M059J (cell line): ENCODE measurements at regions not wholly inside any gene's neighbourhood (a gene's known extent, or its start where the extent isn't known, plus 50 kb on each side); places are given as distances from the start of the nearest gene placed in this dataset.
A peak's percentile ranks its signal among the peaks of the same experiment; 100 is the strongest.

Experiments
- DNase-seq: peaks from one replicate; pipeline ENCODE4 v3.0.0-alpha.2; 2012; ENCODE audit warnings: low read depth

GRCh38 chr12:115137812-115138521 lies 454.0 kb upstream of the TBX3 start:
- no peak for DNase-seq

- DNase-seq, result peak; percentile 92
These were observed 451.8 kb upstream of the TBX3 start for GRCh38 chr12:115135800-115136211.

- no peak for DNase-seq
These were observed 450.3 kb upstream of the TBX3 start for GRCh38 chr12:115134298-115134697.

- peak; percentile 57 for DNase-seq
These were observed 448.9 kb upstream of the TBX3 start for GRCh38 chr12:115132905-115133304.

GRCh38 chr12:115132145-115132544 lies 448.2 kb upstream of the TBX3 start:
- peak; percentile 96 for DNase-seq

GRCh38 chr12:115129727-115130126 lies 445.8 kb upstream of the TBX3 start:
- no peak for DNase-seq

GRCh38 chr12:115121053-115121452 lies 437.1 kb upstream of the TBX3 start:
- DNase-seq, result no peak

- peak; percentile 79 for DNase-seq
These were observed 434.3 kb upstream of the TBX3 start for GRCh38 chr12:115118177-115118724.

- no peak for DNase-seq
These were observed 430.2 kb upstream of the TBX3 start for GRCh38 chr12:115114140-115114539.

- peak; percentile 80 for DNase-seq
These were observed 425.9 kb upstream of the TBX3 start for GRCh38 chr12:115109863-115110262.

- DNase-seq, result no peak
These were observed 424.4 kb upstream of the TBX3 start for GRCh38 chr12:115108129-115109100.

- DNase-seq, result peak; percentile 98
These were observed 420.2 kb upstream of the TBX3 start for GRCh38 chr12:115103884-115104883.

- no peak for DNase-seq
These were observed 418.5 kb upstream of the TBX3 start for GRCh38 chr12:115102450-115102849.

GRCh38 chr12:115101520-115101919 lies 417.5 kb upstream of the TBX3 start:
- DNase-seq, result no peak

- no peak for DNase-seq
These were observed 413.4 kb upstream of the TBX3 start for GRCh38 chr12:115097416-115097815.

GRCh38 chr12:115096588-115097397 lies 412.8 kb upstream of the TBX3 start:
- DNase-seq, result peak; percentile 77

GRCh38 chr12:115095073-115095748 lies 411.2 kb upstream of the TBX3 start:
- DNase-seq, result no peak

GRCh38 chr12:115094163-115094816 lies 410.3 kb upstream of the TBX3 start:
- DNase-seq, result no peak

GRCh38 chr12:115093261-115093660 lies 409.3 kb upstream of the TBX3 start:
- DNase-seq, result no peak
